NOMO-1 treated with dmso at 0.1 percent for 144 hours (cell line): ENCODE measurements at regions not wholly inside any gene's neighbourhood (a gene's known extent, or its start where the extent isn't known, plus 50 kb on each side); places are given as distances from the start of the nearest gene placed in this dataset.

ENCODE experiments used
- DNase-seq: peaks from one replicate; lab custom pipeline; 2025; ENCODE audit not compliant: unreplicated experiment; lab: John Stamatoyannopoulos, UW

DNA sequence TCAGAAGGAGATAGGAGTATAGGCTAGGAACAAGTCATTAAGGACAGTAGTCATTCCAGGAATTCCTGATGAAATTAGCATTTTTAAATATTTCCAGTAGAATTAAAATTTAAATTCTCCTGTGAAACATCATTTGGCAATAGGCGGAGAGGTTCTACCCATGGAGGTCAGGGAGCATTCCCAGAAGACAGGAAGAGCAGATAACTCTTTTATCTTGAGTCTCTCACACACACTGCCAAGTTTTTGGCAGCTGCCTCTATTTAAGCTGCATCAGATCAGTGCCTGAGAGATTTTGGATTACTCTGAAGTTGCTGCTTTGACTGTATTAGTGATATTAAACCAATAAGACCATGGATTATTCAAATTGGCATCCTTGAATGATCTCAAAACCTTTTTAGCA, 714.7 kb downstream of the EPHA4 start:
- no peak for DNase-seq

DNA sequence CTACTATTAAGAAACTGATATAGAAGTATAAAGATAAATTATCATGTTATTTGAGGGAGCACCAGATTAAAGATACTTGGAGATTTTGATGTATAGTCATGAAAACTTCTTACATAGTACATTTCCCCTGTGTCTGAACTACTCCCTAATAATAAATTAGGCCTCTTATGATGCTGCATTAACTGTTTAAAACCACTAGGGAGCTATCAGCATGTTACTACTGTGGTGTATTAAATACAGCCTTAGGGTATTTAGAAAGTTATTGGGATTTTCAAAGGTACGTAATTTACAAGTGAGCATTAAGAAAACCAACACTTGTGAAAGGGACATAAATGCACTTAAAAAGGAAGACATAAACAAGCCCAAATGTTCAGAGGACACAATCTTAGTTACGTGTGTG, 714.0 kb downstream of the EPHA4 start:
- DNase-seq, result no peak

DNA sequence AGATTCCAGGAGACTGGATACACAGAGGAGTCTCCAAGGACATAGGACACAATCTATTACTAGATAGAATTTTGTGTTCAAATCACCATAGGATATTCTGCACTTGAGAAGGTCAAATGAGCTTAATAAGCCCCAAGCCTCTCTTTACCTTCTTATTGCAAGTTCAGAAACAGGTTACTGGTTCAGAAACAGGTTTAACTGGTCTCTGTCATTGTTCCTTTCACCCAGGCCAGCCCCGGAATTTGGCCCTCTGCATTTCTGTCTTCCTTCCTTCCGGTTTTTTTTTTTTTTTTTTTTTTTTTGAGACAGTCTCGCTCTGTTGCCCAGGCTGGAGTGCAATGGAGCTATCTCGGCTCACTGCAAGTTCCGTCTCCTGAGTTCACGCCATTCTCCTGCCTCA, 700.2 kb downstream of the EPHA4 start:
- no peak for DNase-seq

DNA sequence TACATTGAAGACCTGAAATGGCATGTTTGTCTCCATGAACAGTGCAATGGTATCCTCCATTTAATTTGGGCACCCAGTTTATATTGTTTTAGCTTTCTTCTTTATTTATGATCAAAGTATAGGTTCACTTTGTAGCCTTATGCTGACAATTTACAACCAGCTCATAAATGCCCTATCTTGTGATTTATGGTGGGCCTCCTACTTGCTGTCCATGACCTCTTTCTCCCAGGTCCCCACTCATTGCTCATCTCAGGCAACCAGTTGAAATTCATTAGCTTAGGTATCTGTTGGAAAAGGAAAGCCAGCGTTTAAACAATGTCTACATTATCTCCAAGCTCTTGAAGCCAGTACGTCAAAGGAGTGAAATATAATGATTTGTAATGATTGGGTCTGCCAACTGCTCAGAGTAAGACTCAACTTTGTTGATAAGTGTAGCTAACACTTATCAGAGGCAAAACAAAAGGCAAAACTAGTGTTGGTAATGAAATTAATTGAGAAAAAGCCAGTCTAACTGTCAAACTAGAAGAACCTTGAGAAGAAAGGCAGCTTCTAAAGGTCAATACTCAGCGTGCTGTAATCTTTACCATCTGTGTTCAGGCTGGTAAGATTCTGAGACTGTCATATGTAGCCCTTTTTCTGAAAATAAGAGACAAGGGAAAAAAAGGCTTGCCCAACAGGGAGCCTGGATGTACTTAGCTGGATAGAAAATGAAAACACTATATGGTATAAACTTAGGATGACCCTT, 695.9 kb downstream of the EPHA4 start:
- DNase-seq, result no peak

DNA sequence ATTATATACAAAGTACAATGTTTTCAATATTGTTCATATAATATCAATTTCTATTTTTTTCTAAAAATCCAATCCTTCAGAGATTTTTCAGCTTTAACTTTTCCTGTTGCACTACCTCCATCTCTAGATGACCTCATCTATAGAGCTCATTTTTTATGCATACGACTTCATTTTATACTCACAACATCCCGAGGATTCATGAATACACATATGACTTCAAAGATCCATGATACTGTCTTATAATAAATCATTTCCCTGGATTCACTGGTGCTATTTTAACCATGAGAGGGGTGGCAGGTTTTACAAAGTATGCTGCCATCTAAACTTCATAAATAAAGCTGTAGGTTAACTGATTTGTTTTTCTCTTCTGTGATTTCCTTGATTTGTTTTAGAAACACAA, 694.6 kb downstream of the EPHA4 start:
- DNase-seq, result no peak

DNA sequence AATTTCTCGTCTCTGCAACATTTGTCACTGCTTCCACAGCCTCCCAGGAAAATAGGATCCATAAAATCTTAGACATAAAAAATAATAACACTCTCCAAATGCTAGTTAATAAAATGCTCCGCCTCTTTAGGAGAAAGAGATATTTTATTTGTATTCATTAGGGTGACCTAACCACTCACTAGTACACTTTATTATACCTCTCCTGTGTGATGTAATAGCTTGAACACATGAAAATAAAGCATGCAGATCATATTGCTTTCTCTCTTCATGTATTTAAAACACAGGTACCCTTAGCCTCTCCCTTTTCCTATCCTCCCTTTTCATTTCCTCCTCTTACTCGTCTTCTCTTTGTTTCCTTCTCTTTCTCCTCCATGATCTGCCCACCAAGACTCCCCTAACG, 694.2 kb downstream of the EPHA4 start:
- DNase-seq, result no peak

DNA sequence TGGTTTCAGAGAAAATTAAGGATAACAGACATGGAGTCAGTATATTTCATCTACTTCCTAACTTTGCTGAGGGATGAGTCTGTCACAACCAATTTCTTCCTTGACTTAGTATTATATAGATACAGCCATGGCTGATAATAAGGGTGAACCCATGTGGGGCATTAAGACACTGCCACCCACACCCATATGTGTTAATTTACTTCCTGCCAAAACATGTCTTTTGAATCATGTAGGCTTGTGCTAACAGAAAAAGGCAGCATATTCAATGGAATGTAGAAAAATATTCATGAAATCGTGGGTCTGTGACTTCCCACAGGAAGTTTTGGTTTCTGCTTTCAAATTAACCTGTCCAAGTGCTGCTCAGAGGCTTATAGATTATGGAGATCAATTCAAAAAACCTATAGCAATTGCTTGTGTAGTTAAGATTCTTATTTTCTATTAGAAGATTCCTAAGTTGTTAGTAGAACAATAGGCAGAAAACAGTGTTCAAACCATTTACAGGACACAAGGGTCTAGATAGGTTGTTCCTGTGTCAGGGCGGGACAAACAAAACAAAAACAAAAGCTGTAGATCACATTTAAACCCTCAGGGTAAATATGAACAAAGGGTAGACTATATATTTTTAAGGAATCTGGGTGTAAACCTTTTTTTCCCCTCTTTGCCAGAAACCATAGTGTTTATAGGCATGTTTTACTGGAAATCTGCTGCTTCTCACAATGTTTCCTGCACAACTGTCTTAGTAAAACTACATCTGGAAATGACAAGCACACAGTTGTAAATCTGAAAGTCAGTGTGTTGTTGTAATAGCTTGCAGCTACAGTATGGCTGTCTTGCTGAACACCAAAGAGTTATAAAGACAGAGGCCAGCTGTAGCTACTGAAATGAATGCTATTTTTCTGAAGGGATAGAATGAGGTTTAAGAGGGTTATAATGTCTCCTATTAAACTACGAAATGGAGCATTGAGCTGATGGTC, 691.2 kb downstream of the EPHA4 start:
- no peak for DNase-seq

DNA sequence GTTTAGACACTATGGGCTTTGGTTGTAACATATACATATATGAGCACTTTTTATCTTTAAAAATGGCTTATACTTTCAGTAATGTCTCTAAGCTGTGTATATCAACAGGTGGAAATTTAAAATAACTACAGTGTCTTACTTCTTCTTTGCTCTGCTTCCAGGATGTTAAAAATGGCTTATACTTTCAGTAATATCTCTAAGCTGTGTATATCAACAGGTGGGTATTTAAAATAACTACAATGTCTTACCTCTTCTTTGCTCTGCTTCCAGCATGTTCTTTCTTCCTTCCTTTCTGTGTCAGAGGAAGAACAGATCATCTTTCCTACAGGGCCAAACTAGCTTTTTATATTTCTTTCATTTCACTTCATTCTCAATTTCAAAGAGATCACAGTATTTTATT, 689.6 kb downstream of the EPHA4 start:
- no peak for DNase-seq

DNA sequence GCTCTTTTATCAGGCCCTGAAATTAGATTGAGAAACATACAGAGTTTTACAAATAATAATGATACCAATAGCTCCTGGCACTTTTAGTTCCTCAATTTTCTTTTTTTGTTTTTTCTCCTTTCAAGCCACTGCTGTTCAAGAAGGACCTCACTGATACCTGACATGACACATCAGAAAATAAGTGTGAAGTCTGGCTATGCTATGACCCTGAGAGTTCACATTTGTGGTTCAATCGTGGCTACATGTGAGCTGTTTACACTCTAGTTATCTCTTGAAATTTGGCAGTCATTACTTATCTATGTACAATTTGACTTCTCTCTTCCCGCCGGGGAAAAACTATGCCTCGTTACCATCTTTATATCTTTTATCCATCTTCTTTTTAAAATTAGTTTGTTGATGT, 686.5 kb downstream of the EPHA4 start:
- DNase-seq, result no peak

DNA sequence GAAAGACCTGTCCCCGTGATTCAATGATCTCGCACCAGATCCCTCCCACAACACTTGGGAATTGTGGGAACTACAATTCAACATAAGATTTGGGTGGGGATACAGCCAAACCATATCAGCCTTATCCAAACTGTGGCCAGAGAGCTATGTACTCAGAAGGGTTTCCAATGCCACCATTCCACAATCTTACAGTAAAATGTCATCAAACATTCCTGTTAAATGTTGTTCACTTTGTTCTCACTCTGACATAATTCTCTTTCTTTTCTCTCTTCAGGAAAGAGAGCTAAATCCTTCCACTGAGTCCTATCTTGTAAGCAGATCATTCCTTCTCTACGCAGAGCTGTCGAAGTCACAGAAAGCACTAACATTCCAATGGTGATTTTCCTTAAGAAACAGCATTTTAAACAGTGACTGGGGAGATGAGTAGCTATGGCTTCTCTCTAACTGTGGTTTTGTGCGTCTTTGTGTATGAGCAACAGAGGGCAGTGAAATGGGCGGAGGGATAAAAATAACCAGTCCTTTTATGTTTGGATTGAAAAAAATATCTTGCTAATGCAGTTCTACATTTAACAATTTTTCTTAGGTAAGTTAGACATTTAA, 684.7 kb downstream of the EPHA4 start:
- no peak for DNase-seq

DNA sequence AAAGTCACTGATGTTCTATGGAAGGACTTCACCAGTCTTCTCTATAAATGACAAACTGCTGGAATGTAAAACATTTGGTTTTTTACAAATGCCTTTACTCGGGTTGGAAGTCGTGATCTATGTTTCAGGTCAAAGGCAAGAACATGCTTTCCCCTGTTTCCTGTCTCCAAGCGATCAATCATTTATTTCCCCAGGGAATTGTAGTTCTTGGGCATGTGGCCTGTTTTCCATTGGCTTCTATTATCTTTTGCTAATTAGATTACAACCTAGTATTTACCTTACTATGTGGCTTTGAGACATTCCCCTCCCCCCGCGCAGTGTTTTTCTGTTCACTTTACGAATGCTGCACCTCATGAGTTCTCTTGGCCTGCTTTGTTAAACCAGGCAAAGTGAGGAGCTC, 684.2 kb downstream of the EPHA4 start:
- no peak for DNase-seq

DNA sequence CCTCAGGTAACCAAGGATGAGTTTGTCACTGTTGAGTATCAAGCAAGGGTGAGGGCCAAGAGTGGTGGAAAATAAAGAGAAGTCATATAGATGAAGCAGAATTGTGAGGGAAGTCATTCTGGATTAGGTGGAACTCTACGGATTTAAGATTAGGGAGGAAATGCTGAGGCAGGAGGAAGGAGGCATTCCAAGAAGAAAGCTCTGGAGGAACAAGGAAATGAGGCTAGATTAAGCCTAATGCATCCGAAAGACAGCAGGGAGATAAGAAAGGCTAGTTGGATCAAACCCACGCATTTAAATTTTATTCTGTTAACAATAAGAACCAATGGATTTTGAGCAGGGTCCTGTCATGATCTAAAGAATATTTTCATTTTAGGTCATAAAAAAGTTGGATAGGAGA, 681.2 kb downstream of the EPHA4 start:
- no peak for DNase-seq

DNA sequence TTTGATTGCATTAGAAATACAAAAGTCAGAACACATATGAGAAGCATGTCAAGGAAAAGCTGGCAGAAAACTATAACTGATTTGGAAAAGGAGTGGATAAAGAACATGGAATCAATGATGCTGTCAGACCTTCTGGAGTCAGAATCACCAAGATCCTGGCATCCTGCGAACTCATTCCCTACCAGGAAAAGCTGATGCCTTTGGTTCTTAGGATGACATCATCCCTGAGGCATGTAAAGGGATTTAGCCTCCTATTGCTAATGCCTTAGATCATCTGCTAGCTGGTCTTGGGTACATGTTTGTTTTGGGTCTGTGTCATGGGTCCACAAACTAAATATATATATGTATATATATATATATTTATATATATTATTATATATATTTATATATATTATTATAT, 680.7 kb downstream of the EPHA4 start:
- no peak for DNase-seq

DNA sequence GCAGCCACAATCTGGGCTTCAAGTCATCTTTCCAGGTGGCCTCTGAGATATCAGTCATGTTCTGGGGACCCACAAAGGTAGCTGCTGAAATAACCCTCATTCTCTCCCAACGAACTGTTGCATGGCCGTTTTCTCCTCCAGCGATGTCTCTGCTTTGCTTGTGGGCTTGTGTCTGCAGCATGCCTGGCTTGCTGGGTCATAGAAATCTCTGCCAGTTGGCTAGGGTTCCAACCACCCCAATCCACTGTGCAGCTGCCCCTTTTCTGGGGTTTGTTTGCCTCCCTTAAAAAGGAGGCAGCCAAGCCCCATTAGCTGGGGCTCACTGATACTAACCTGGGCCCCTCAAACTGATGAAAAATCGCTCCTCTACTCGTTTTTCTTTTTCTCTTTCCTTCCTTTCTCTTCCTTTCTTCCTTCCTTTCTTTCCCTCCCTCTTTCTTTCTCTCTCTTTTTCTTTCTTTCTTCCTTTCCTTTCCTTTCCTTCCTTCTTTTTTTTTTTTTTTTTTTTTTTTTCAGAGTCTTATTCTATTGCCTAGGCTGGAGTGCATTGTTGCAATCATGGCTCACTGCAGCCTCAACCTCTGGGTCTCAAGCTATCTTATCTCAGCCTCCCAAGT, 680.0 kb downstream of the EPHA4 start:
- DNase-seq, result no peak

DNA sequence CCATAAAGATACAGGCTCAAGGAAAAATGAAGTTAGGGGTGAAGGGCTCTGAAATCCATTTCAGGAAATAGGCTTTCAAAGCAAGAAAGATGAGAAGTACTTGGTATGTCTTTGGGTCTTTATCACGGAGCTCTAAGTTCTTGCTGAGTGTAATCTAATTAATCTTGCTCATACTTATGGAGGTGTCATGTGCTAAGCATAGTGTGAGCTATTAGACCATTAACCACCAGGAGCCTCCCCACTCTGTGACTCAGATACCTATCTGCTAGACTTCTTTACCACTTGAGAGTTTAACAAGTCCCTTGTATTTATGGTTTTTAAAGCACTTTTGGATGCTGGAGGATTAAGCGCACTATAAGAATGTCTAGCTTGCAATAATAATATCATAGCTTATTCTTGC, 678.7 kb downstream of the EPHA4 start:
- no peak for DNase-seq

DNA sequence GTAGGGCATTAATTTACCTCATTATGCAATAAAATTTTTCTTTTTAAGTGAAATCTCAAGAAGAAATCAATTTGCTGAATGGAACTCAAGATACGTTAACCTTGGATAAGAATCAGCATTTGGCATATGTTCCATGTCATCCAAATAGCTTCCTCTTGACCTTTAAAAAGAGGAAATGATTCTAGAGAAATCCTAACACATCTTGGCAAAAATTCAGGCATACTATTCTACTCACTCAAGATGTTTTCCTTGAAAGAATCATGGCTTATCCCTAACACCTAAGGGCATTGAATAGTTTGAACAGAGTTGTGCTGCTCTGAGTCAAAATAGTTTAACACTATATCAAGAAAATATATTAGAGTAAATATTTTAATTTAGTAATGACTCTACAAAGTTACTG, 678.0 kb downstream of the EPHA4 start:
- no peak for DNase-seq

DNA sequence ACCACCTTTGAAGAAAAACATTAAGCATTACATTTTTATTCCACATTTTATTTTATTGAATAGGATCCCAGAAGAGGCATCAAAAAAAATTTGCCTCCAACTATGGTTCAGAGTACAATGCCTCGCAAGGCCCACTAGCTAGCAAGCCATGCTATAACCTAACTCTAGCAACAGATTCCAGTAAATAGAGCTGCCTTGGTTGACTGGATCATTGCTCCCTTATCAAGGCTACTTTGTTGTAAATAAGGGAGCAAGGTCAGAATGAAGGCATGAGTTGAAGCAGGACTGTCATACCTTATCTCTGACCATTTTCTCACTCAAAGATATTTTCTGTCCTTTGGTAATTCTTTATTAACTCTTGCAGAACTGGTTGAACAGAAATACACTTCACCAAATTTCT, 672.6 kb downstream of the EPHA4 start:
- no peak for DNase-seq

DNA sequence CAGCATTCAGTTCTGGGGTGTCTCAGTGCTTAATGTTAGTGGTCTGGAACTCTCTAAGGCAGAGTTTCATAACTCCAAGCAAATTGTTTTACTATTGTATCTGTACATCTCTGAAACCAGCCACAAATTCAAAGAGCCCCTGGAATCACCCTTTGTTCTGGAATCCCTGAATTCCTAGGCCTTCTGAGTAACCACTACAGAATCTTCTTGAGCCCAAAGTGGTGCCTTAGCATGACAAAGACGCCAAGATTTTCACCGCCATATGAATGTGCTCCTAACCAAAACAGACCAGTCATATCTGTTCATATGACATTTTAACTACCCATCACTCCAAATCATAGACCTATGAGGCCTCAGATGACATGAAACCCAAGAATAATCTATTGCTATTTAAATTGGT, 668.1 kb downstream of the EPHA4 start:
- DNase-seq, result no peak

DNA sequence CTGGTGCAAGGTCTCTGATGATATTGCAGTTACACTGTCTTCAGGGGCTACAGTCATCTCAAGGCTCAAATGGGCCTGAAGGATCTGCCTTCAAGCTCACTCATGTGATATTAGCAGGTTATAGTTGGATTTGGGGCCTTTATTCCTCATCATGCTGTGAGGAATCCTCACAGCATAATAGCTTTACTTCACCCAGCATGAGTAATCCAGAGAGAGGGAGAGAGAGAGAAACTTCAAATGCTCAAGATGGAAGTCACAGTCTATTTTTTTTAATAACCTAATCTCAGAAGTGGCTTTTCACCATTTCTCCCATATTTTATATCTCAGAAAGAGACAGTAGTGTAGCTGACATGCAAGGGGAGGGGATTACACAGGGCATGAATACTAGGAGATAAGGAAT, 658.7 kb downstream of the EPHA4 start:
- DNase-seq, result no peak

DNA sequence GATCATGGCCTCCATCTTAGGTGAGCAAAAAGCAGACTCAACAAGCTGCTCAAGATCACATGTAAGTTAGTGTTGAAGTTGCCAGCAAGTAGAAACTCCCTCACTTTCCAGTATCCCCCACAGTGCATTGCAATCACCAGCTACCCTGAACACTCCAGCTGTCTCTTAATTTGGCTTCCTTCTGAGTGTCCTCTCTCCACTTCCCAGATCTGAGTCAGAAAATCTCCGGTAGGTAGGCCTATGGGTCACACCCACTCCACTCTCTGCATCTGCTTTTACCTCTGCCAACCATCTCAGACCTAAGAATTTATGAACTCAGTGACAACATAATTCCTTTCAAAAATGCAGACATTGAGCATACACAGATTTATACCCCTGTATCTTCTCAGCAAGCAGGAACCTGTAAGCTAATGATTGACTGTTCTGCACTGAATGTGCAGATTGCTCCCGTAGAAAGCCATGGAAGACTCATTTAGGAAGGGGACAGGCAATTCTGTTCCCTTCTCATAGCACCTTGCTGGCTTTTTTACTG, 656.9 kb downstream of the EPHA4 start:
- DNase-seq, result no peak

DNA sequence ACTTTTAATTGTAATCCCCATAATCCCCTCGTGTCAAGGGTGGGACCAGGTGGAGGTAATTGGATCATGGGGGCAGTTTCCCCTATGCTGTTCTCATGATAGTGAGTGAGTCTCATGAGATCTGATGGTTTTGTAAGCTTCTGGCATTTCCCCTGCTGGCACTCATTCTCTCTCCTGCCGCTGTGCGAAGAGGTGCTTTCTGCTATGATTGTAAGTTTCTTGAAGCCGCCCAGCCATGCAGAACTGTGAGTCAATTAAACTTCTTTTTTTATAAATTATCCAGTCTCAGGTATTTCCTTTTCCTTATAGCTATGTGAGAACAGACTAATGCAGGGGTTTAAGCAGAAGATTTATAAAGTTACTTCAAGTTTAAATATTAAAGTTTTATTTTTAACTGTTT, 655.2 kb downstream of the EPHA4 start:
- DNase-seq, result no peak
